Neural cell (in vitro differentiated cells): ENCODE measurements at regions not wholly inside any gene's neighbourhood (a gene's known extent, or its start where the extent isn't known, plus 50 kb on each side); places are given as distances from the start of the nearest gene placed in this dataset.
"Not testable (repeated sequence)": the region's sequence is repeated elsewhere in the genome, so short reads cannot be mapped to it uniquely, and the experiment has no call there.

Experiments
- EZH2 ChIP-seq: fragments of 200-600, 300-800 bp; shearing (Covaris generic), sonication (generic); IDR thresholded peaks from 2 replicates; pipeline ENCODE4 v1.6.1; 2014; ENCODE audit warnings: antibody characterized with exemption, low read length, borderline replicate concordance, mild to moderate bottlenecking; ENCODE audit not compliant: insufficient read depth, poor library complexity, severe bottlenecking
- MXI1 ChIP-seq: fragments of 450-650 bp; conservative IDR thresholded peaks from 2 replicates; pipeline ENCODE4 v1.6.1; 2014; ENCODE audit warnings: antibody characterized with exemption, mild to moderate bottlenecking; ENCODE audit not compliant: poor library complexity, severe bottlenecking
- POLR2AphosphoS5 ChIP-seq: IDR thresholded peaks from 2 replicates; pipeline ENCODE4 v1.6.1; 2012
- TAF1 ChIP-seq: IDR thresholded peaks from 2 replicates; pipeline ENCODE4 v1.6.1; 2012; ENCODE audit warnings: low read depth
- TF ChIP-seq, protein P1 (sequence below): fragments of 450-650 bp; IDR thresholded peaks from 2 replicates; pipeline ENCODE4 v1.5.1; 2014; ENCODE audit warnings: antibody characterized with exemption, mild to moderate bottlenecking, moderate library complexity; ENCODE audit not compliant: poor library complexity, severe bottlenecking

DNA sequence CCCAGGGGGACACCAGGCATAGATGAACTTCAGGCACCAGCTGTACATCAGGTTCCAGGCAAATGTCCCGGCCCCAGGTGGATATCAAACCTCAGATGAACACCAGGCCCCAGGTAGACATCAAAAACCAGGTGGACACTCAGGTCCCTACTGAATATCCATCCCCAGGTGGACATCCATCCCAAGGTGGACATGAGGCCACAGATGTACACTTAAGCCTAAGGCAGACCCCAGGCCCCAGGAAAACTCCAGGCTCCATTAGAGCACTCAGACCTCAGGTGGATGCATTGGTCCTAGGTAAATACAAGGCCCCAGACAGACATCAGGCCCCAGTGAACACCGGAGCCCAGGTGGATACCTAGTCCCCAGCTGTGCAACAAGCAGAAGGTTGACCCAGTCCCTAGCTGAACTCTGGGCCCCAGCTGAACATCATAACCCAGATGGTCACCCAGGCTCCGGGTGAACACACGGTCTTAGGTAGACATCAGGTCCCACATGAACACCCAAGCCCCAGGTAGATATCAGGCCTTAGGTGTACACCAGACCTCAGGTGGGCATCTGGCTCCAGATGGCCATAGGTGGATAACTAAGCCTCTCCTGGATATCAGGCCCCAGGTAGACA is 1484.3 kb upstream of the TPTE start:
- not testable (repeated sequence) for TF ChIP-seq MXI1, POLR2AphosphoS5, TAF1, EZH2
- TF ChIP-seq, protein P1, sequence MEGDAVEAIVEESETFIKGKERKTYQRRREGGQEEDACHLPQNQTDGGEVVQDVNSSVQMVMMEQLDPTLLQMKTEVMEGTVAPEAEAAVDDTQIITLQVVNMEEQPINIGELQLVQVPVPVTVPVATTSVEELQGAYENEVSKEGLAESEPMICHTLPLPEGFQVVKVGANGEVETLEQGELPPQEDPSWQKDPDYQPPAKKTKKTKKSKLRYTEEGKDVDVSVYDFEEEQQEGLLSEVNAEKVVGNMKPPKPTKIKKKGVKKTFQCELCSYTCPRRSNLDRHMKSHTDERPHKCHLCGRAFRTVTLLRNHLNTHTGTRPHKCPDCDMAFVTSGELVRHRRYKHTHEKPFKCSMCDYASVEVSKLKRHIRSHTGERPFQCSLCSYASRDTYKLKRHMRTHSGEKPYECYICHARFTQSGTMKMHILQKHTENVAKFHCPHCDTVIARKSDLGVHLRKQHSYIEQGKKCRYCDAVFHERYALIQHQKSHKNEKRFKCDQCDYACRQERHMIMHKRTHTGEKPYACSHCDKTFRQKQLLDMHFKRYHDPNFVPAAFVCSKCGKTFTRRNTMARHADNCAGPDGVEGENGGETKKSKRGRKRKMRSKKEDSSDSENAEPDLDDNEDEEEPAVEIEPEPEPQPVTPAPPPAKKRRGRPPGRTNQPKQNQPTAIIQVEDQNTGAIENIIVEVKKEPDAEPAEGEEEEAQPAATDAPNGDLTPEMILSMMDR: not testable (repeated sequence)
